LNCaP clone FGC (cell line): ENCODE measurements at regions not wholly inside any gene's neighbourhood (a gene's known extent, or its start where the extent isn't known, plus 50 kb on each side); places are given as distances from the start of the nearest gene placed in this dataset.

ENCODE experiments used
- DNase-seq: peaks from one replicate; pipeline ENCODE4 v3.0.0-alpha.2; 2011; ENCODE audit warnings: low read depth
- H3K4me3 ChIP-seq: 2 replicates; pipeline ENCODE4 v1.5.1; 2011; ENCODE audit warnings: mild to moderate bottlenecking, low read depth, low read length, control low read depth
- CTCF ChIP-seq: IDR thresholded peaks from 2 replicates; pipeline ENCODE4 v1.5.1; 2012; ENCODE audit warnings: mild to moderate bottlenecking; ENCODE audit not compliant: control insufficient read depth, insufficient read depth; ENCODE audit errors: extremely low read depth

- H3K4me3 ChIP-seq = no peak overlapping the region
- TF ChIP-seq CTCF = no peak
- DNase-seq = no peak
These were observed 176.3 kb downstream of the RBM26 start for GRCh38 chr13:79229761-79230160.

- H3K4me3 ChIP-seq = no peak overlapping the region
- DNase-seq = no peak
- TF ChIP-seq CTCF = no peak
These were observed 177.1 kb downstream of the RBM26 start for GRCh38 chr13:79228972-79229371.

GRCh38 chr13:79227418-79227817, 178.6 kb downstream of the RBM26 start:
- TF ChIP-seq CTCF = no peak
- no peak overlapping the region for H3K4me3 ChIP-seq
- DNase-seq = no peak

GRCh38 chr13:79226938-79227337, 179.1 kb downstream of the RBM26 start:
- TF ChIP-seq CTCF = no peak
- H3K4me3 ChIP-seq = no peak overlapping the region
- no peak for DNase-seq

- no peak overlapping the region for H3K4me3 ChIP-seq
- no peak for DNase-seq
- no peak for TF ChIP-seq CTCF
These were observed 179.8 kb downstream of the RBM26 start for GRCh38 chr13:79226250-79226649.

GRCh38 chr13:79225487-79226232, 180.4 kb downstream of the RBM26 start:
- DNase-seq = no peak

More at GRCh38 chr13:79225487-79226232, 180.4 kb downstream of the RBM26 start:
- no peak for TF ChIP-seq CTCF
- H3K4me3 ChIP-seq = no peak overlapping the region
